Activated naive CD4-positive, alpha-beta T cell treated with anti-CD3 and anti-CD28 coated beads for 36 hours (primary cell): ENCODE measurements at regions not wholly inside any gene's neighbourhood (a gene's known extent, or its start where the extent isn't known, plus 50 kb on each side); places are given as distances from the start of the nearest gene placed in this dataset.

Source experiments
- CTCF ChIA-PET: fragments of 350-600 bp; sonication (Branson Sonifier 250); formaldehyde crosslinking; loops from one replicate; lab custom pipeline; 2021; ENCODE audit warnings: antibody characterized with exemption; lab: Charles Lee
- DNase-seq: peaks from one replicate; pipeline ENCODE4 v3.0.0-alpha.2; 2020
- H3K27ac Mint-ChIP-seq: one replicate; pipeline ENCODE4 v1.8.0; 2021; ENCODE audit warnings: mild to moderate bottlenecking, mixed read lengths
- H3K27me3 Mint-ChIP-seq: one replicate; pipeline ENCODE4 v1.8.0; 2021; ENCODE audit warnings: low read depth, mixed read lengths
- H3K36me3 Mint-ChIP-seq: one replicate; pipeline ENCODE4 v1.8.0; 2021; ENCODE audit warnings: low read depth, mixed read lengths
- H3K4me1 Mint-ChIP-seq: one replicate; pipeline ENCODE4 v1.8.0; 2021; ENCODE audit warnings: low read depth, mixed read lengths
- H3K4me3 Mint-ChIP-seq: one replicate; pipeline ENCODE4 v1.8.0; 2021; ENCODE audit warnings: mild to moderate bottlenecking, moderate library complexity, mixed read lengths
- H3K9me3 Mint-ChIP-seq: one replicate; pipeline ENCODE4 v1.8.0; 2021; ENCODE audit warnings: mixed read lengths
- intact Hi-C: fragments of 100-400 bp; cut with micrococcal nuclease; formaldehyde crosslinking; loops from one replicate; pipeline ENCODE4 v1.15.1; 2023

DNA sequence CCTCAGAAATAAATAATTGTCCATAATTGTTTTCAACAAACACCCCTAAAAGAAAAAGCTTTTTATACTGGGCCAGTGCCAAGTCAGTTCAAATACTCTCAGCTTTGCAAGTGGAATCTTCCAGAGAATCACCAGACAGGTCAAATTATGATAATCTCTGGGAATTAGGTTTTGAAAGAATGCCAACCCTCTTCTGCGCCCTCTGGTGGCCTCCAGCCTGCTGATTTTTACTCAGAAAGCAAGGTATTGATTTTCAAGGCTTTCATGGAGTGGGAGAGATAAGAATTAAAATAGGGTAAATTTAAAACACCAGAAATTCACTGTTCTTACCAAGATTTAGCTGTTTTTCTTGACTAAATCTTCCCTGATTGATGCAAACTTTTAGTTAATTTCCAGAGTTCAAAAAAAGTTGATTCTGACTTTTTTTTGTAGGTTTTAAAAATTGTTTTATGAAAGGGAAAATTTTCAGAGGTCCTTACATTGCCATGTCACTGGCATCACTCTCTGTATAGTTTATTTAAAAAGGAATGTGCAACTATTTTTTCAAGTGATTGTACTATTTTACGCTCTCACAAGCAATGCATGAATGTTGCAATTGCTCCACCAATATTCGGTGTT is 282.9 kb upstream of the TNP1 start:
- H3K4me1 Mint-ChIP-seq: no peaks in the 10 kb centered on the region
- intact Hi-C loops: no loop called here
- no peak overlapping the region for H3K4me3 Mint-ChIP-seq
- H3K27me3 Mint-ChIP-seq: peaks cover 14% of the 10 kb centered on the region
- H3K9me3 Mint-ChIP-seq: peaks cover 23% of the 10 kb centered on the region
- H3K36me3 Mint-ChIP-seq: no peaks in the 10 kb centered on the region
- DNase-seq: peak; percentile 24
- CTCF ChIA-PET: interaction anchor here (0.6 to 1.4 kb wide), 4 partner anchors 13 to 1291 kb away, joined by 3 read pairs; no protein-coding TSS in a partner anchor
- H3K27ac Mint-ChIP-seq: no peak overlapping the region

DNA sequence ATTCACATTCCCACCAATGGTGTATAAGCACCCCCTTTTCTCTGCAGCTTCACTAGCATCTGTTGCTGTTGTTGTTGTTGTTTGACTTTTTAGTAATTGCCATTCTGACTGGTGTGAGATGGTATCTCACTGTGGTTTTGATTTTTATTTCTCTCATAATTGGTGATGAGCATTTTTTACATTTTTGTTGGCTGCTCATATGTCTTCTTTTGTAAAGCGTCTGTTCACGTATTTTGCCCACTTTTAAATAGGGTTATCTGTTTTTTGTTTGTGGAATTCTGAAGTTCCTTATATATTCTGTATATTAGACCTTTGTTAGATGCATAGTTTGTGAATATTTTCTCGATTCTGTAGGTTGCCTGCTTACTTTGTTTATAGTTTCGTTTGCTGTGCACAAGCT is 278.4 kb upstream of the TNP1 start:
- Mint-ChIP-seq H3K27ac (no peak overlapping the region), H3K9me3 (peaks cover 34% of the 10 kb centered on the region), H3K4me1 (no peaks in the 10 kb centered on the region), H3K36me3 (no peaks in the 10 kb centered on the region), H3K4me3 (no peak overlapping the region), H3K27me3 (peaks cover 6% of the 10 kb centered on the region)
- no peak for DNase-seq
- CTCF ChIA-PET: no interaction called here
- intact Hi-C loops: no loop called here

GRCh38 chr2:217127744-217128143 is 267.9 kb upstream of the TNP1 start:
- DNase-seq: no peak
- H3K27ac Mint-ChIP-seq: no peak overlapping the region
- CTCF ChIA-PET: no interaction called here
- peaks cover 9% of the 10 kb centered on the region for H3K27me3 Mint-ChIP-seq
- H3K9me3 Mint-ChIP-seq: no peaks in the 10 kb centered on the region
- H3K36me3 Mint-ChIP-seq: no peaks in the 10 kb centered on the region
- H3K4me1 Mint-ChIP-seq: no peaks in the 10 kb centered on the region
- intact Hi-C loops: no loop called here
- H3K4me3 Mint-ChIP-seq: no peak overlapping the region

- no peak for DNase-seq
- Mint-ChIP-seq H3K36me3 (no peaks in the 10 kb centered on the region), H3K27ac (no peak overlapping the region), H3K9me3 (no peaks in the 10 kb centered on the region), H3K27me3 (peaks cover 10% of the 10 kb centered on the region), H3K4me1 (no peaks in the 10 kb centered on the region), H3K4me3 (no peak overlapping the region)
- CTCF ChIA-PET: interaction anchor here (1.0 kb wide), 1 partner anchor 17 kb away, joined by 4 read pairs; no protein-coding TSS in a partner anchor
- intact Hi-C loops: no loop called here
Observed at GRCh38 chr2:217125014-217125413, 265.1 kb upstream of the TNP1 start.

- H3K27me3 Mint-ChIP-seq: peaks cover 10% of the 10 kb centered on the region
- H3K4me3 Mint-ChIP-seq: no peak overlapping the region
- no peaks in the 10 kb centered on the region for H3K9me3 Mint-ChIP-seq
- H3K36me3 Mint-ChIP-seq: no peaks in the 10 kb centered on the region
- no peak for DNase-seq
- no peaks in the 10 kb centered on the region for H3K4me1 Mint-ChIP-seq
- no peak overlapping the region for H3K27ac Mint-ChIP-seq
- intact Hi-C loops: no loop called here
- CTCF ChIA-PET: interaction anchor here (1.0 kb wide), 1 partner anchor 18 kb away, joined by 4 read pairs; no protein-coding TSS in a partner anchor
Observed at GRCh38 chr2:217124050-217124449, 264.2 kb upstream of the TNP1 start.

DNA sequence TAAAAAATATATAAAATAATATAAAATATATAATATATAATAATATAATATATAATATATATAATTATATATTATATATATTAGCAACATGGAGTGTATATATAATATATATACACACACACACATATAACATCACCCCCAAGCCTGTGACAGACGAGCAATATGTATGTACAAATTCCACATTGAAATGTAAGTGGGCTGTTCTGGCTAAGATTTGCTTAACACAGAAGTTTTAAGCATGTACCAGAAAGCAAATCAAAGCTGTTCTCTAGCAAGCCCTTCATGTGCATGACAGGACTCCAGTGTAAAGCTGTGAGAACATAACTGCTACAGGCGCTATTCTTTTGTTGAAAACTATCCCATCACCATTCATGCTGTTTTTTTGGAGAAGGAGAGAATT is 261.7 kb upstream of the TNP1 start:
- peaks cover 10% of the 10 kb centered on the region for H3K27me3 Mint-ChIP-seq
- H3K27ac Mint-ChIP-seq: no peak overlapping the region
- CTCF ChIA-PET: no interaction called here
- no peak overlapping the region for H3K4me3 Mint-ChIP-seq
- DNase-seq: no peak
- no peaks in the 10 kb centered on the region for H3K4me1 Mint-ChIP-seq
- H3K36me3 Mint-ChIP-seq: no peaks in the 10 kb centered on the region
- H3K9me3 Mint-ChIP-seq: no peaks in the 10 kb centered on the region
- intact Hi-C loops: no loop called here

- H3K27me3 Mint-ChIP-seq: peaks cover 10% of the 10 kb centered on the region
- intact Hi-C loops: no loop called here
- H3K9me3 Mint-ChIP-seq: no peaks in the 10 kb centered on the region
- CTCF ChIA-PET: interaction anchor here (0.6 kb wide), 1 partner anchor 282 kb away, joined by 5 read pairs; no protein-coding TSS in a partner anchor
- no peak for DNase-seq
- H3K4me1 Mint-ChIP-seq: no peaks in the 10 kb centered on the region
- no peaks in the 10 kb centered on the region for H3K36me3 Mint-ChIP-seq
- no peak overlapping the region for H3K4me3 Mint-ChIP-seq
- no peak overlapping the region for H3K27ac Mint-ChIP-seq
Observed at GRCh38 chr2:217120429-217120828, 260.6 kb upstream of the TNP1 start.

GRCh38 chr2:217118559-217119284 is 258.9 kb upstream of the TNP1 start:
- no peaks in the 10 kb centered on the region for H3K4me1 Mint-ChIP-seq
- peaks cover 4% of the 10 kb centered on the region for H3K27me3 Mint-ChIP-seq
- H3K9me3 Mint-ChIP-seq: no peaks in the 10 kb centered on the region
- intact Hi-C loops: no loop called here
- H3K36me3 Mint-ChIP-seq: no peaks in the 10 kb centered on the region
- CTCF ChIA-PET: interaction anchor here (0.7 to 1.1 kb wide), 2 partner anchors 342 to 738 kb away, joined by 3 read pairs; no protein-coding TSS in a partner anchor
- no peak overlapping the region for H3K4me3 Mint-ChIP-seq
- H3K27ac Mint-ChIP-seq: no peak overlapping the region
- no peak for DNase-seq

GRCh38 chr2:217117523-217117922 is 257.7 kb upstream of the TNP1 start:
- Mint-ChIP-seq H3K4me3 (no peak overlapping the region), H3K4me1 (no peaks in the 10 kb centered on the region), H3K27me3 (peaks cover 1% of the 10 kb centered on the region), H3K9me3 (no peaks in the 10 kb centered on the region), H3K36me3 (no peaks in the 10 kb centered on the region), H3K27ac (no peak overlapping the region)
- CTCF ChIA-PET: no interaction called here
- no peak for DNase-seq
- intact Hi-C loops: no loop called here

GRCh38 chr2:217116610-217117009 is 256.7 kb upstream of the TNP1 start:
- no peak overlapping the region for H3K27ac Mint-ChIP-seq
- no peaks in the 10 kb centered on the region for H3K9me3 Mint-ChIP-seq
- no peaks in the 10 kb centered on the region for H3K27me3 Mint-ChIP-seq
- intact Hi-C loops: no loop called here
- no peak for DNase-seq
- no peaks in the 10 kb centered on the region for H3K36me3 Mint-ChIP-seq
- CTCF ChIA-PET: interaction anchor here (1.0 to 1.2 kb wide), 2 partner anchors 9 to 12 kb away, joined by 3 to 4 read pairs; no protein-coding TSS in a partner anchor
- H3K4me1 Mint-ChIP-seq: no peaks in the 10 kb centered on the region
- H3K4me3 Mint-ChIP-seq: no peak overlapping the region

GRCh38 chr2:217114117-217114516 is 254.3 kb upstream of the TNP1 start:
- H3K9me3 Mint-ChIP-seq: peaks cover 1% of the 10 kb centered on the region

GRCh38 chr2:217113491-217113890 is 253.6 kb upstream of the TNP1 start:
- Mint-ChIP-seq H3K36me3 (no peaks in the 10 kb centered on the region), H3K4me3 (no peak overlapping the region), H3K27ac (no peak overlapping the region), H3K4me1 (no peaks in the 10 kb centered on the region), H3K27me3 (peaks cover 2% of the 10 kb centered on the region), H3K9me3 (peaks cover 1% of the 10 kb centered on the region)
- CTCF ChIA-PET: interaction anchor here (0.6 kb wide), 1 partner anchor 9 kb away, joined by 4 read pairs; no protein-coding TSS in a partner anchor
- intact Hi-C loops: no loop called here
- no peak for DNase-seq

More at GRCh38 chr2:217114117-217114516, 254.3 kb upstream of the TNP1 start:
- CTCF ChIA-PET: no interaction called here
- Mint-ChIP-seq H3K4me1 (no peaks in the 10 kb centered on the region), H3K27ac (no peak overlapping the region), H3K27me3 (peaks cover 2% of the 10 kb centered on the region), H3K36me3 (no peaks in the 10 kb centered on the region), H3K4me3 (no peak overlapping the region)
- no peak for DNase-seq
- intact Hi-C loops: no loop called here
